ENCODE measurements at regions not wholly inside any gene's neighbourhood (a gene's known extent, or its start where the extent isn't known, plus 50 kb on each side); places are given as distances from the start of the nearest gene placed in this dataset.

GRCh38 chr18:41069167-41069566 is 885.9 kb upstream of the PIK3C3 start:
- Histone ChIP-seq H3K4me1 (no peaks in the 10 kb centered on the region), H3K27me3 (no peaks in the 10 kb centered on the region), H3K9me3 (no peaks in the 10 kb centered on the region), H3K4me3 (no peak overlapping the region), H3K36me3 (no peaks in the 10 kb centered on the region), H3K27ac (no peak overlapping the region)
- DNase-seq (ENCODE audit: low spot score in 2 of 2), result no peak
- 83 to 86% methylated on average over 7 of the region's 7 CpGs for WGBS, 2 donors
- TF ChIP-seq EP300 (IDR thresholded peaks at IDR 0.05), result no peak
- TF ChIP-seq, protein P1, sequence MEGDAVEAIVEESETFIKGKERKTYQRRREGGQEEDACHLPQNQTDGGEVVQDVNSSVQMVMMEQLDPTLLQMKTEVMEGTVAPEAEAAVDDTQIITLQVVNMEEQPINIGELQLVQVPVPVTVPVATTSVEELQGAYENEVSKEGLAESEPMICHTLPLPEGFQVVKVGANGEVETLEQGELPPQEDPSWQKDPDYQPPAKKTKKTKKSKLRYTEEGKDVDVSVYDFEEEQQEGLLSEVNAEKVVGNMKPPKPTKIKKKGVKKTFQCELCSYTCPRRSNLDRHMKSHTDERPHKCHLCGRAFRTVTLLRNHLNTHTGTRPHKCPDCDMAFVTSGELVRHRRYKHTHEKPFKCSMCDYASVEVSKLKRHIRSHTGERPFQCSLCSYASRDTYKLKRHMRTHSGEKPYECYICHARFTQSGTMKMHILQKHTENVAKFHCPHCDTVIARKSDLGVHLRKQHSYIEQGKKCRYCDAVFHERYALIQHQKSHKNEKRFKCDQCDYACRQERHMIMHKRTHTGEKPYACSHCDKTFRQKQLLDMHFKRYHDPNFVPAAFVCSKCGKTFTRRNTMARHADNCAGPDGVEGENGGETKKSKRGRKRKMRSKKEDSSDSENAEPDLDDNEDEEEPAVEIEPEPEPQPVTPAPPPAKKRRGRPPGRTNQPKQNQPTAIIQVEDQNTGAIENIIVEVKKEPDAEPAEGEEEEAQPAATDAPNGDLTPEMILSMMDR (IDR thresholded peaks at IDR 0.05), result no peak
- no peak for TF ChIP-seq POLR2A (IDR thresholded peaks at IDR 0.05)

DNA sequence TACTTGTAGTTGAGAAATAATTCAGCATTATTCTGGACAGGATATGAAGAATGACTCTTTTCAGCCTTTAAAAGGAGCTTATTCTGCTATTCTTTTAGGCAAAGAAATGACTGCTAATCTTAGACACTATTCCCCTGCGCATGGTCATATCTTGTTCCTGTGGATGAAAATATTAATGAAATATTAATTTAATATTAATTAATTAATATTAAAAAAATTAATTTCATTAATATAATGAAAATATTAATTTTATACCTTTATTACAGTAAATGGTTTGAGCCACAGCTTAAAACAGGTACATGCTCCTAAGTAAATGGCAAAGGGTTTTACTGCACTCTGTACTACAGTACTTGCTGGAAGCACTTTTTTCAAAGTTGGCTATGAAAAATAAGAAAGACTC is 890.1 kb upstream of the PIK3C3 start:
- TF ChIP-seq EP300 (IDR thresholded peaks at IDR 0.05) (no peak), POLR2A (IDR thresholded peaks at IDR 0.05) (no peak)
- TF ChIP-seq, protein P1 (IDR thresholded peaks at IDR 0.05), result no peak
- no peaks in the 10 kb centered on the region for H3K36me3 ChIP-seq
- H3K27ac ChIP-seq, result no peak overlapping the region

DNA sequence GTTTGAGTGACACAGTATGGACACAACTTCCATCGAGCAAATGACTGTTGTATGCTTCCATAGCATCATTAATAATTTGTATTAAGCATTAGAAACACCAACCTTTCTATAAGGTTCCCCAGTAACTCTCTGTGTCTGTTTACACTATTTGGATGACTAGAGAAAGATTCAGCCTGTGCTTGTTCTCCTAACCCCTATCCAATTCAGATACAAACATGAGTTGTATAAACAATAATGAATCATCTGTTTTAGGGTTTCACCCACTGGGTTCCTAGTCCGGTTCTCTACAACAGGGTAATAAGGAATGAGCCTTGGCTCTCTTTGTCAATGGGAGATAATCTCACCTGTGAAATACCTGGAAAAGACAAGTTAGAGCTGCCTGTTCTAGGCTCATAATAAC is 894.1 kb upstream of the PIK3C3 start:
- Histone ChIP-seq H3K4me3 (no peak overlapping the region), H3K27me3 (no peaks in the 10 kb centered on the region), H3K4me1 (no peaks in the 10 kb centered on the region), H3K36me3 (no peaks in the 10 kb centered on the region), H3K27ac (no peak overlapping the region), H3K9me3 (no peaks in the 10 kb centered on the region)
- no peak for DNase-seq (ENCODE audit: low spot score in 2 of 2)
- TF ChIP-seq, protein P1 (IDR thresholded peaks at IDR 0.05), result no peak
- no peak for TF ChIP-seq POLR2A (IDR thresholded peaks at IDR 0.05)
- no peak for TF ChIP-seq EP300 (IDR thresholded peaks at IDR 0.05)
- WGBS, 2 donors, result 86 to 90% methylated on average over 2 of the region's 2 CpGs

More for the DNA sequence above, 890.1 kb upstream of the PIK3C3 start:
- Histone ChIP-seq H3K27me3 (no peaks in the 10 kb centered on the region), H3K4me3 (no peak overlapping the region), H3K4me1 (no peaks in the 10 kb centered on the region), H3K9me3 (no peaks in the 10 kb centered on the region)
- 0 to 31% methylated on average over 1 of the region's 1 CpG for WGBS, 2 donors
- no peak for DNase-seq (ENCODE audit: low spot score in 2 of 2)

- Histone ChIP-seq H3K4me1 (no peaks in the 10 kb centered on the region), H3K27ac (no peak overlapping the region), H3K4me3 (no peak overlapping the region), H3K27me3 (no peaks in the 10 kb centered on the region), H3K36me3 (no peaks in the 10 kb centered on the region), H3K9me3 (no peaks in the 10 kb centered on the region)
- DNase-seq (ENCODE audit: low spot score in 2 of 2), result no peak
- TF ChIP-seq, protein P1 (IDR thresholded peaks at IDR 0.05), result no peak
- TF ChIP-seq POLR2A (IDR thresholded peaks at IDR 0.05) (no peak), EP300 (IDR thresholded peaks at IDR 0.05) (no peak)
- 78 to 92% methylated on average over 1 of the region's 1 CpG for WGBS, 2 donors
Measured at GRCh38 chr18:41059126-41059415, 896.0 kb upstream of the PIK3C3 start.

- Histone ChIP-seq H3K9me3 (no peaks in the 10 kb centered on the region), H3K36me3 (no peaks in the 10 kb centered on the region), H3K27ac (no peak overlapping the region), H3K27me3 (no peaks in the 10 kb centered on the region), H3K4me1 (no peaks in the 10 kb centered on the region), H3K4me3 (no peak overlapping the region)
- DNase-seq (ENCODE audit: low spot score in 2 of 2), result no peak
- 52 to 56% methylated on average over 9 of the region's 9 CpGs for WGBS, 2 donors
- TF ChIP-seq EP300 (IDR thresholded peaks at IDR 0.05), result no peak
- no peak for TF ChIP-seq POLR2A (IDR thresholded peaks at IDR 0.05)
- TF ChIP-seq, protein P1 (IDR thresholded peaks at IDR 0.05), result no peak
Measured at GRCh38 chr18:41058351-41059125, 896.5 kb upstream of the PIK3C3 start.
